Loucy (cell line): ENCODE measurements at regions not wholly inside any gene's neighbourhood (a gene's known extent, or its start where the extent isn't known, plus 50 kb on each side); places are given as distances from the start of the nearest gene placed in this dataset.

Source experiments
- EZH2phosphoT487 ChIP-seq: fragments of 200-600 bp; IDR thresholded peaks from 2 replicates; pipeline ENCODE4 v1.6.1; 2018; ENCODE audit warnings: antibody characterized with exemption, mild to moderate bottlenecking, moderate library complexity, borderline replicate concordance
- TF ChIP-seq, protein P1 (sequence below): fragments of 200-600 bp; sonication (generic); conservative IDR thresholded peaks from 2 replicates; pipeline ENCODE4 v1.5.1; 2014; ENCODE audit warnings: mild to moderate bottlenecking, antibody characterized with exemption, low read length

DNA sequence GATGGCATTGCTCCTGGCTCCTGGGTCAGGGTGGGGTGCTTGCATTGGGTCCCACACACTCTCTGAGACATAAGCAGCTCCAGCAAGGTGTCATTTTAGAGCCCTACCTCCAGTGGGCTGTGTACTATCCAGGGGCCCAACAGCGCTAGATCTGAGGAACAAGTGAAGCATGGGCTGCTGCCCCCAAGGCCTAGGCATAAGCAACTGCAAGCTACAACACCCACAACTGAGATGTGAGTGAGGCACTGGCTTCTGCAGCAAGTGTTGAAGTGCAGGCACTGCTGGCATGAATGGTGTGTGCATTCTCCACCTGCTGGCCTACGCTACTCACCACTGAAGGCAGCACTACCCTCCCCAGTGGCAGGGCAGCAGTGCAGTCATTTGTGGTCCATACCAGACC is 81.0 kb upstream of the STK39 start:
- TF ChIP-seq, protein P1, sequence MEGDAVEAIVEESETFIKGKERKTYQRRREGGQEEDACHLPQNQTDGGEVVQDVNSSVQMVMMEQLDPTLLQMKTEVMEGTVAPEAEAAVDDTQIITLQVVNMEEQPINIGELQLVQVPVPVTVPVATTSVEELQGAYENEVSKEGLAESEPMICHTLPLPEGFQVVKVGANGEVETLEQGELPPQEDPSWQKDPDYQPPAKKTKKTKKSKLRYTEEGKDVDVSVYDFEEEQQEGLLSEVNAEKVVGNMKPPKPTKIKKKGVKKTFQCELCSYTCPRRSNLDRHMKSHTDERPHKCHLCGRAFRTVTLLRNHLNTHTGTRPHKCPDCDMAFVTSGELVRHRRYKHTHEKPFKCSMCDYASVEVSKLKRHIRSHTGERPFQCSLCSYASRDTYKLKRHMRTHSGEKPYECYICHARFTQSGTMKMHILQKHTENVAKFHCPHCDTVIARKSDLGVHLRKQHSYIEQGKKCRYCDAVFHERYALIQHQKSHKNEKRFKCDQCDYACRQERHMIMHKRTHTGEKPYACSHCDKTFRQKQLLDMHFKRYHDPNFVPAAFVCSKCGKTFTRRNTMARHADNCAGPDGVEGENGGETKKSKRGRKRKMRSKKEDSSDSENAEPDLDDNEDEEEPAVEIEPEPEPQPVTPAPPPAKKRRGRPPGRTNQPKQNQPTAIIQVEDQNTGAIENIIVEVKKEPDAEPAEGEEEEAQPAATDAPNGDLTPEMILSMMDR, result no peak; the same call in 1 of the 2 replicates
- TF ChIP-seq EZH2phosphoT487, result no peak
